Tibial artery (tissue), 4 donors: ENCODE measurements at regions not wholly inside any gene's neighbourhood (a gene's known extent, or its start where the extent isn't known, plus 50 kb on each side); places are given as distances from the start of the nearest gene placed in this dataset.

ENCODE experiments used
- DNase-seq, 2 donors: peaks; one replicate each; pipeline ENCODE4 v3.0.0-alpha.2; 2019
- H3K27ac ChIP-seq, 2 donors: fragments of 200-600 bp; sonication (generic) in 1 of 2; 1 replicate in 1 of 2; 2 replicates in 1 of 2; pipeline ENCODE4 v1.5.1; 2018 to 2019; ENCODE audit warnings: mild to moderate bottlenecking in 1 of 2
- H3K27me3 ChIP-seq, 2 donors: fragments of 200-600 bp; sonication (generic) in 1 of 2; one replicate each; pipeline versions ENCODE4 v1.5.1 to v1.6.0; 2016 to 2019
- H3K36me3 ChIP-seq, 3 donors: fragments of 200-600 bp; sonication (generic) in 2 of 3; one replicate each; pipeline ENCODE4 v1.5.1; 2016 to 2019; ENCODE audit warnings: mild to moderate bottlenecking in 2 of 3
- H3K4me1 ChIP-seq, 4 donors: fragments of 200-600 bp; sonication (generic) in 2 of 4; 1 replicate in 3 of 4; 2 replicates in 1 of 4; pipeline ENCODE4 v1.5.1; 2016 to 2019
- H3K4me3 ChIP-seq, 2 donors: fragments of 200-600 bp; sonication (generic) in 1 of 2; 1 replicate in 1 of 2; 2 replicates in 1 of 2; pipeline ENCODE4 v1.5.1; 2018 to 2019; ENCODE audit warnings: mild to moderate bottlenecking in 2 of 2
- H3K9me3 ChIP-seq, 3 donors: fragments of 200-600 bp; sonication (generic) in 1 of 3; one replicate each; pipeline ENCODE4 v1.5.1; 2016 to 2019
- CTCF ChIP-seq, 2 experiments: fragments of 200-600 bp in 1 of 2; fragments of 450-650 bp in 1 of 2; IDR thresholded peaks; one replicate each; pipeline ENCODE4 v1.5.1; 2017 to 2019; ENCODE audit warnings: antibody characterized with exemption in 2 of 2, mild to moderate bottlenecking in 1 of 2, moderate library complexity in 1 of 2
- intact Hi-C: fragments of 100-400 bp; cut with DNase I; formaldehyde crosslinking; loops from one replicate; pipeline ENCODE4 v1.15.0; 2023; ENCODE audit warnings: low total_unique reads

GRCh38 chr18:75127143-75128021, 81.6 kb downstream of the PTGR3 start:
- DNase-seq, result peak in 1 of 2 donors; percentile 48
- intact Hi-C loops, result no loop called here
- H3K4me3 ChIP-seq, result no peak overlapping the region
- H3K4me1 ChIP-seq, result peaks cover 0 to 9% (median 0%) of the 10 kb centered on the region in 4 donors
- TF ChIP-seq CTCF (IDR thresholded peaks at IDR 0.05), result no peak
- peaks cover 0 to 3% of the 10 kb centered on the region in 2 donors for H3K27me3 ChIP-seq
- H3K36me3 ChIP-seq, result no peaks in the 10 kb centered on the region
- no peak overlapping the region for H3K27ac ChIP-seq
- no peaks in the 10 kb centered on the region for H3K9me3 ChIP-seq

GRCh38 chr18:75125382-75126331, 83.3 kb downstream of the PTGR3 start:
- peak in 1 of 2 donors; percentile 60 for DNase-seq
- no peak for TF ChIP-seq CTCF (IDR thresholded peaks at IDR 0.05)
- H3K27ac ChIP-seq, result no peak overlapping the region
- H3K4me3 ChIP-seq, result no peak overlapping the region
- intact Hi-C loops, result no loop called here
- peaks cover 0 to 3% of the 10 kb centered on the region in 2 donors for H3K27me3 ChIP-seq
- no peaks in the 10 kb centered on the region for H3K9me3 ChIP-seq
- no peaks in the 10 kb centered on the region for H3K4me1 ChIP-seq
- H3K36me3 ChIP-seq, result no peaks in the 10 kb centered on the region

- peaks cover 0 to 3% of the 10 kb centered on the region in 2 donors for H3K27me3 ChIP-seq
- no peak overlapping the region for H3K27ac ChIP-seq
- H3K36me3 ChIP-seq, result no peaks in the 10 kb centered on the region
- DNase-seq, result peak in 1 of 2 donors; percentile 50
- intact Hi-C loops, result no loop called here
- no peaks in the 10 kb centered on the region for H3K4me1 ChIP-seq
- H3K4me3 ChIP-seq, result no peak overlapping the region
- TF ChIP-seq CTCF (IDR thresholded peaks at IDR 0.05), result no peak
- H3K9me3 ChIP-seq, result no peaks in the 10 kb centered on the region
These were observed 84.0 kb downstream of the PTGR3 start for GRCh38 chr18:75124991-75125381.

- Histone ChIP-seq H3K27me3 (peaks cover 0 to 3% of the 10 kb centered on the region in 2 donors), H3K27ac (no peak overlapping the region), H3K4me1 (no peaks in the 10 kb centered on the region), H3K9me3 (no peaks in the 10 kb centered on the region), H3K36me3 (no peaks in the 10 kb centered on the region), H3K4me3 (no peak overlapping the region)
- intact Hi-C loops, result no loop called here
- no peak for TF ChIP-seq CTCF (IDR thresholded peaks at IDR 0.05)
- peak in 1 of 2 donors; percentile 54 for DNase-seq
These were observed 84.4 kb downstream of the PTGR3 start for GRCh38 chr18:75124551-75124950.

GRCh38 chr18:75123113-75123512, 85.8 kb downstream of the PTGR3 start:
- H3K27me3 ChIP-seq, result peaks cover 0 to 3% of the 10 kb centered on the region in 2 donors
- intact Hi-C loops, result no loop called here
- no peak overlapping the region for H3K27ac ChIP-seq
- H3K36me3 ChIP-seq, result no peaks in the 10 kb centered on the region
- peak in 1 of 2 donors; percentile 37 for DNase-seq
- no peaks in the 10 kb centered on the region for H3K4me1 ChIP-seq
- no peak for TF ChIP-seq CTCF (IDR thresholded peaks at IDR 0.05)
- H3K9me3 ChIP-seq, result no peaks in the 10 kb centered on the region
- H3K4me3 ChIP-seq, result no peak overlapping the region
